H9 (cell line): ENCODE measurements at regions not wholly inside any gene's neighbourhood (a gene's known extent, or its start where the extent isn't known, plus 50 kb on each side); places are given as distances from the start of the nearest gene placed in this dataset.

Source experiments
- DNase-seq: peaks from one replicate; pipeline ENCODE4 v3.0.0-alpha.2; 2017
- H2AFZ ChIP-seq: one replicate; pipeline ENCODE4 v1.6.1; 2013; ENCODE audit warnings: mild to moderate bottlenecking, low read length, control low read depth, moderate library complexity
- H2AK5ac ChIP-seq: 2 replicates; pipeline ENCODE4 v1.6.1; 2013; ENCODE audit warnings: low read length, control low read depth, mixed read lengths; ENCODE audit not compliant: insufficient read length
- H2BK120ac ChIP-seq: one replicate; pipeline ENCODE4 v1.6.1; 2013; ENCODE audit warnings: low read depth, mild to moderate bottlenecking, low read length, control low read depth, inconsistent platforms; ENCODE audit not compliant: poor library complexity, severe bottlenecking
- H2BK12ac ChIP-seq: 2 replicates; pipeline ENCODE4 v1.6.1; 2013; ENCODE audit warnings: low read length, control low read depth, mixed read lengths, low read depth; ENCODE audit not compliant: insufficient read length
- H2BK15ac ChIP-seq: 2 replicates; pipeline ENCODE4 v1.6.1; 2013; ENCODE audit warnings: low read depth, low read length, control low read depth
- H2BK20ac ChIP-seq: one replicate; pipeline ENCODE4 v1.6.1; 2013; ENCODE audit warnings: low read depth, mild to moderate bottlenecking, low read length, control low read depth, inconsistent platforms; ENCODE audit not compliant: poor library complexity, severe bottlenecking
- H2BK5ac ChIP-seq: 2 replicates; pipeline ENCODE4 v1.6.1; 2013; ENCODE audit warnings: low read length, control low read depth, mixed read lengths; ENCODE audit not compliant: insufficient read length
- H3K14ac ChIP-seq: 2 replicates; pipeline ENCODE4 v1.6.1; 2013; ENCODE audit warnings: low read length, control low read depth; ENCODE audit not compliant: insufficient read depth
- H3K18ac ChIP-seq: 2 replicates; pipeline ENCODE4 v1.6.1; 2013; ENCODE audit warnings: low read depth, mild to moderate bottlenecking, mixed read lengths, low read length, control low read depth; ENCODE audit not compliant: insufficient read length
- H3K23ac ChIP-seq: 2 replicates; pipeline ENCODE4 v1.6.1; 2013; ENCODE audit warnings: low read length, control low read depth, mixed read lengths, low read depth; ENCODE audit not compliant: insufficient read length
- H3K23me2 ChIP-seq: 2 replicates; pipeline ENCODE4 v1.6.1; 2013; ENCODE audit warnings: low read depth, mild to moderate bottlenecking, mixed read lengths, low read length, control low read depth; ENCODE audit not compliant: insufficient read length, poor library complexity, severe bottlenecking
- H3K27ac ChIP-seq: 2 replicates; pipeline ENCODE4 v1.5.1; 2013; ENCODE audit warnings: low read length, control low read depth, mixed read lengths, low read depth; ENCODE audit not compliant: insufficient read length
- H3K27me3 ChIP-seq: 2 replicates; pipeline ENCODE4 v1.6.1; 2013; ENCODE audit warnings: low read length, control low read depth, inconsistent platforms; ENCODE audit not compliant: insufficient read depth
- H3K4ac ChIP-seq: 2 replicates; pipeline ENCODE4 v1.6.1; 2013; ENCODE audit warnings: low read depth, mild to moderate bottlenecking, control low read depth, inconsistent platforms, low read length, moderate library complexity
- H3K4me1 ChIP-seq: 2 replicates; pipeline ENCODE4 v1.6.1; 2013; ENCODE audit warnings: low read length, control low read depth, inconsistent platforms; ENCODE audit not compliant: insufficient read depth
- H3K4me2 ChIP-seq: 2 replicates; pipeline ENCODE4 v1.6.1; 2013; ENCODE audit warnings: low read length, control low read depth, mixed read lengths; ENCODE audit not compliant: insufficient read length, insufficient read depth
- H3K56ac ChIP-seq: 2 replicates; pipeline ENCODE4 v1.6.1; 2013; ENCODE audit warnings: low read depth, mild to moderate bottlenecking, mixed read lengths, low read length, control low read depth; ENCODE audit not compliant: insufficient read length
- H3K79me1 ChIP-seq: 2 replicates; pipeline ENCODE4 v1.6.1; 2013; ENCODE audit warnings: low read depth, mild to moderate bottlenecking, moderate library complexity, low read length, control low read depth, inconsistent platforms; ENCODE audit not compliant: insufficient read depth, poor library complexity, severe bottlenecking
- H3K79me2 ChIP-seq: 2 replicates; pipeline ENCODE4 v1.6.1; 2013; ENCODE audit warnings: low read length, control low read depth, inconsistent platforms; ENCODE audit not compliant: insufficient read depth
- H3K9ac ChIP-seq: 2 replicates; pipeline ENCODE4 v1.6.1; 2013; ENCODE audit warnings: low read length, control low read depth, mixed read lengths; ENCODE audit not compliant: insufficient read length; ENCODE audit errors: extremely low read depth
- H3K9me3 ChIP-seq: one replicate; pipeline ENCODE4 v1.6.1; 2013; ENCODE audit warnings: low read depth, low read length, inconsistent platforms; ENCODE audit not compliant: control insufficient read depth
- H3T11ph ChIP-seq: one replicate; pipeline ENCODE4 v1.6.1; 2013; ENCODE audit warnings: mild to moderate bottlenecking, low read length, control low read depth, inconsistent platforms
- H4K20me1 ChIP-seq: one replicate; pipeline ENCODE4 v1.6.1; 2013; ENCODE audit not compliant: control insufficient read depth, insufficient read length, insufficient read depth
- H4K5ac ChIP-seq: 2 replicates; pipeline ENCODE4 v1.6.1; 2013; ENCODE audit warnings: low read depth, mild to moderate bottlenecking, mixed read lengths, low read length, control low read depth; ENCODE audit not compliant: insufficient read length
- H4K8ac ChIP-seq: replicated peaks from 2 replicates; pipeline ENCODE4 v1.6.1; 2013; ENCODE audit warnings: low read length, control low read depth, mixed read lengths, low read depth; ENCODE audit not compliant: insufficient read length
- H4K91ac ChIP-seq: 2 replicates; pipeline ENCODE4 v1.6.1; 2013; ENCODE audit warnings: low read depth, mild to moderate bottlenecking, moderate library complexity, mixed read lengths, low read length, control low read depth; ENCODE audit not compliant: insufficient read length
- H3K27ac Mint-ChIP-seq, 3 experiments: 2 replicates in 2 of 3; 3 replicates in 1 of 3; pipeline ENCODE4 v1.8.0; 2020 to 2021; ENCODE audit warnings: mixed read lengths in 3 of 3, mild to moderate bottlenecking in 1 of 3, moderate library complexity in 1 of 3
- H3K27me3 Mint-ChIP-seq: 2 replicates; pipeline ENCODE4 v1.8.0; 2021; ENCODE audit warnings: low read depth, mild to moderate bottlenecking, moderate library complexity, mixed read lengths
- H3K36me3 Mint-ChIP-seq, 3 experiments: 2 replicates in 2 of 3; 3 replicates in 1 of 3; pipeline ENCODE4 v1.8.0; 2020 to 2021; ENCODE audit warnings: low read depth in 3 of 3, mixed read lengths in 3 of 3; ENCODE audit not compliant: insufficient read depth in 1 of 3
- H3K4me1 Mint-ChIP-seq, 2 experiments: 2 replicates each; pipeline ENCODE4 v1.8.0; 2020; ENCODE audit warnings: mixed read lengths in 2 of 2
- H3K4me3 Mint-ChIP-seq, 2 experiments: 2 replicates in 1 of 2; 3 replicates in 1 of 2; pipeline ENCODE4 v1.8.0; 2020 to 2021; ENCODE audit warnings: mild to moderate bottlenecking in 2 of 2, mixed read lengths in 2 of 2, moderate library complexity in 1 of 2
- H3K9me3 Mint-ChIP-seq, 2 experiments: 2 replicates in 1 of 2; 3 replicates in 1 of 2; pipeline ENCODE4 v1.8.0; 2020; ENCODE audit warnings: mild to moderate bottlenecking in 2 of 2, mixed read lengths in 2 of 2, moderate library complexity in 1 of 2
- CTCF ChIP-seq: fragments of 200-600 bp; sonication (generic); conservative IDR thresholded peaks from 3 replicates; pipeline ENCODE4 v1.8.0; 2021; ENCODE audit warnings: antibody characterized with exemption, mild to moderate bottlenecking
- WGBS: extraction: QIAGEN DNeasy Blood & Tissue Kit; methylation state at CpG from one replicate; pipeline ENCODE4 v1.1.7; 2013; ENCODE audit warnings: missing lambda C conversion rate, low lambda C conversion rate, mixed read lengths; ENCODE audit not compliant: insufficient read length; ENCODE audit errors: extremely low coverage; 5-methylcytosine and 5-hydroxymethylcytosine counted together

- H2BK120ac ChIP-seq, result no peak overlapping the region
- 0 out of 4 replicates have a peak, but pooled peaks cover 0 to 2% of the 10 kb centered on the region in 2 experiments for H3K4me1 Mint-ChIP-seq
- no peak overlapping the region for H3K56ac ChIP-seq
- H3K23me2 ChIP-seq, result no peaks in the 10 kb centered on the region
- H3K27me3 ChIP-seq, result no peaks in the 10 kb centered on the region
- no peak overlapping the region for H3K4me2 ChIP-seq
- no peak overlapping the region for H3K27ac Mint-ChIP-seq
- no peaks in the 10 kb centered on the region for H3K4me1 ChIP-seq
- no peak overlapping the region for H3K4ac ChIP-seq
- peaks cover 6% of the 10 kb centered on the region for H3K27me3 Mint-ChIP-seq
- no peak overlapping the region for H2AFZ ChIP-seq
- no peak overlapping the region for H2AK5ac ChIP-seq
- H4K8ac ChIP-seq, result no peak overlapping the region
- H3K14ac ChIP-seq, result no peak overlapping the region
- no peak overlapping the region for H3K18ac ChIP-seq
- no peak for TF ChIP-seq CTCF
- no peaks in the 10 kb centered on the region for H4K20me1 ChIP-seq
- H3K4me3 Mint-ChIP-seq, result no peak overlapping the region
- no peak overlapping the region for H3T11ph ChIP-seq
- no peak overlapping the region for H2BK5ac ChIP-seq
- peaks cover 0 to 5% (median 0%) of the 10 kb centered on the region in 3 experiments; a peak in 1 of 7 replicates for H3K36me3 Mint-ChIP-seq
- no peaks in the 10 kb centered on the region for H3K79me1 ChIP-seq
- H3K79me2 ChIP-seq, result no peaks in the 10 kb centered on the region
- no peak overlapping the region for H3K23ac ChIP-seq
- no peaks in the 10 kb centered on the region for H3K9me3 ChIP-seq
- H4K5ac ChIP-seq, result no peak overlapping the region
- no peak for DNase-seq
- H3K9ac ChIP-seq, result no peak overlapping the region
- H2BK15ac ChIP-seq, result no peak overlapping the region
- no peak overlapping the region for H4K91ac ChIP-seq
- H3K27ac ChIP-seq, result no peak overlapping the region
- no CpG with 5 or more reads among the region's 5 CpGs for WGBS
- peaks cover 0 to 3% of the 10 kb centered on the region in 2 experiments; a peak in 1 of 5 replicates for H3K9me3 Mint-ChIP-seq
- H2BK20ac ChIP-seq, result no peak overlapping the region
- no peak overlapping the region for H2BK12ac ChIP-seq
Measured at GRCh38 chr6:870096-870495, 177.2 kb upstream of the EXOC2 start.
